SJSA1 (cell line): ENCODE measurements at regions not wholly inside any gene's neighbourhood (a gene's known extent, or its start where the extent isn't known, plus 50 kb on each side); places are given as distances from the start of the nearest gene placed in this dataset.

Source experiments
- DNase-seq, 2 experiments: peaks; one replicate each; pipeline ENCODE4 v3.0.0-alpha.2; 2015 to 2020; ENCODE audit warnings: low spot score in 2 of 2, low read depth in 1 of 2
- H3K27ac ChIP-seq: fragments of 250-450 bp; sonication (Bioruptor Pico); 2 replicates; pipeline ENCODE4 v1.5.1; 2020; ENCODE audit warnings: mild to moderate bottlenecking, moderate library complexity
- H3K27me3 ChIP-seq: fragments of 250-450 bp; sonication (Bioruptor Pico); replicated peaks from 2 replicates; pipeline ENCODE4 v1.5.1; 2020; ENCODE audit warnings: mild to moderate bottlenecking, moderate library complexity
- H3K36me3 ChIP-seq: fragments of 250-450 bp; sonication (Bioruptor Pico); 2 replicates; pipeline ENCODE4 v1.5.1; 2020; ENCODE audit warnings: mild to moderate bottlenecking
- H3K4me1 ChIP-seq: fragments of 250-450 bp; sonication (Bioruptor Pico); replicated peaks from 2 replicates; pipeline ENCODE4 v1.6.1; 2021; ENCODE audit warnings: mild to moderate bottlenecking
- H3K4me3 ChIP-seq: fragments of 250-450 bp; sonication (Bioruptor Pico); 2 replicates; pipeline ENCODE4 v1.5.1; 2020; ENCODE audit warnings: mild to moderate bottlenecking
- H3K9me3 ChIP-seq: fragments of 250-450 bp; sonication (Bioruptor Pico); replicated peaks from 2 replicates; pipeline ENCODE4 v1.5.1; 2020; ENCODE audit warnings: mild to moderate bottlenecking

DNA sequence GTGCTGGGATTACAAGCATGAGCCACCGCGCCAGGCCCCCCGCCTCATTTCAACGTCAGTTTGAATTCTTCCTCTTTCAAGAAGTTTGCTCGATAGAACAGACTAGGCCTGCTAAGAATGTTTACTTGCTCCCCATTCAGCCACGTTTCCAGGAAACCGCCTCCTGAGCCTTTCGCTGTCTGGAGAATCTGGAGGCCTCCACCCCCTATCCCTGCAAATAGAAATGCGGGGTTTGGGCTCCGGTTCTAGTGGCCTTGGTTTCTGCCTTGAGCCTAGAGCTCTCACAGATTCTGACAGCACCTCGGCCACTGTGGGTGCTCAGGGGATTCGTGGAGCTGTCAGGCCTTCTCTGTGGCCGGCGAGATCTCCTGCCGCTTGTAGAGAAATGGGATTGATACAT, 84.3 kb downstream of the UBIAD1 start:
- no peak overlapping the region for H3K4me3 ChIP-seq
- H3K9me3 ChIP-seq = no peaks in the 10 kb centered on the region
- H3K36me3 ChIP-seq = no peaks in the 10 kb centered on the region
- H3K27ac ChIP-seq = no peak overlapping the region
- H3K4me1 ChIP-seq = no peaks in the 10 kb centered on the region
- DNase-seq = no peak
- peaks cover 55% of the 10 kb centered on the region for H3K27me3 ChIP-seq

DNA sequence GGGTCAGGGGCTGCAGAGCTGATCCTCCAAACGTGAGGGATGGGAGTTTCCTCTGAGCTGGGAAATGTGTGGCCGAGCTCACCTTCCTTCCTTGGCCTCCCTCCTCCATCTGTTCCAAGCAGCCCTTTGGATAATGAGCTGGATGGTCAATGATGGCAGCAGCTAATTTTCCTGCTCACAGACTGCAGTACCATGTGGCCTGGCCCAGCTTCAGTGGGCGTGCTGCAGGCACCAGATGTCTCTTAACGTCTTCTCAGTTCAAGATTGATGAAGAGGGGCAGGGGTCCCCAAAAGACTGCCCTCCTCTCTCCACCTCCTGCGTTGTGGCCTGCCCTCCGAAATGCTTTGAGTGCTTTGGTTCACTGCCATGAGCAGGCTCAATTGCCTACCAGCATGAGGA, 86.0 kb downstream of the UBIAD1 start:
- no peaks in the 10 kb centered on the region for H3K4me1 ChIP-seq
- no peak overlapping the region for H3K27ac ChIP-seq
- no peaks in the 10 kb centered on the region for H3K36me3 ChIP-seq
- DNase-seq = no peak
- H3K4me3 ChIP-seq = no peak overlapping the region
- peaks cover 50% of the 10 kb centered on the region for H3K27me3 ChIP-seq
- no peaks in the 10 kb centered on the region for H3K9me3 ChIP-seq

DNA sequence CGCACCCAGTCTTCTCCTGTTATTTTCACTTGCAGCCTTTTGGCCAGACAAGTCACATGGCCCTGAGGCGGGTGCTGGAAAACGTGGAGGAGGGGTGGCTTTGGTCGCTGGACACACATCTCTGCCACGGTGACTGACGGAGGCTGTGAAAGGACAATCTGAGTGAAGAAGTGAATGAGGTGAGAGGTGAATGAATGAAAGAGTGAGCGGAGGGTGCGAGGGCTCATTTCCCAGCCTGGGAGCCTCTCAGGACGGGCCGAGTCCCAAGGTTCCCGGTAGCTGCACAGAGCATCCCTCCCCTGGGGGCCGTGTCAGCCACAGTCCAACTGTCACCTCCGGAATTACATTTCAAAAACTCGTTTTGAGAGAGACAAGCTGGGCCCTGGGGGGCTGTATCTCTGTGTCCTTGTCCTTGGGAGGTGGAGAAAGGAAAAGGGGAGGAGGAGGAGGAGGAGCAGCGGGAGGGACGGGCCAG, 89.6 kb downstream of the UBIAD1 start:
- Histone ChIP-seq H3K9me3 (no peaks in the 10 kb centered on the region), H3K4me1 (no peaks in the 10 kb centered on the region), H3K36me3 (no peaks in the 10 kb centered on the region), H3K27me3 (peaks cover 20% of the 10 kb centered on the region; the same call in 1 of the 2 replicates), H3K4me3 (no peak overlapping the region), H3K27ac (no peak overlapping the region)
- no peak for DNase-seq

DNA sequence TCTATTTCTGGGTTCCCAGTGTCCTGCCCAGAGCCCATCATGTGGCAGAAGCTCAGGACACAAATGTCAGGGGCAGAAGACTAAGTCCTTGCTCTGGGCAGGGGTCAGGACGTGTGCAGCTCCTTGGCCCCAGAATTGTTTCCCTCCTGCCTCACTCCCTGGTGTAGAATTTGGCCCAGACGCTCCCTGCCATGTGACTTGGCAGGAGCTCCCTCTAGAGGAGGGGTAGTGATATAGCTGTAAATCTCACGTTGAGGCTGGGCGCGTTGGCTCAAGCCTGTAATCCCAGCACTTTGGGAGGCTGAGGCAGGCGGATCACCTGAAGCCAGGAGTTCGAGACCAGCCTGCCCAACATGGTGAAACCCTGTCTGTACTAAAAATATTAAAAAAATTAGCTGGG, 91.2 kb downstream of the UBIAD1 start:
- Histone ChIP-seq H3K36me3 (no peaks in the 10 kb centered on the region), H3K9me3 (no peaks in the 10 kb centered on the region), H3K27ac (no peak overlapping the region), H3K27me3 (peaks cover 14% of the 10 kb centered on the region; the same call in 1 of the 2 replicates), H3K4me1 (no peaks in the 10 kb centered on the region), H3K4me3 (no peak overlapping the region)
- DNase-seq = no peak

DNA sequence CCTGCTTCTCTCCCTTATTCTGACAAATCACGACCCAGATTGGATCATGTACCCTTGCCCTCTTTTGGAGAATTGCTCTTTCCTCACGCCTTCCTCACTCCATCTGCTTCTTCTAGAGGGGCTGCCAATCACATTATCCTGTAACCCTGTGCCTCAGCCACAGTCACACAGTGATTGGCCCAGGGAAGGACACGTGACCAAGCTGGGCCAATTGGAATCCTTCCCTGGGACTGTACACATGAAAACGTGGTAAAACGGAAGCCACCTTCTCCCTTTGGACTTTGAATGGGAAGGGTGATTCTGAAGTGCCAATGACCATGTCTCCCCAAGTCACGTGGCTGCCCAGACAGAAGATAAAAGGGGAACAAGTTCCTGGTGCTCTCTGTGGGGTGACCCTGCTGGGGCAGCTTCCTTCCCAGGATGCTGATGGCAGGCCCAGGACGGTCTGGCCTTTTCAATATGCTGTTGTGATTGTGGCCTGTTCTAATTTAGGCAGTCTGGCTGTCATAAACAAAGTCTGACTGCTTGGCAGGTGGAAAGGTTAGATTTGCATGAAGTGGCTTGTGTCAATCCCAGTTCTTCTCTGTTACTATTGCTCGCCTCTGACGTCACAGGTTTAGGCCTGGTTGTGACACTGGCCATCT, 92.9 kb downstream of the UBIAD1 start:
- Histone ChIP-seq H3K27me3 (peaks cover 3% of the 10 kb centered on the region; the same call in 1 of the 2 replicates), H3K9me3 (no peaks in the 10 kb centered on the region), H3K4me3 (no peak overlapping the region), H3K4me1 (no peaks in the 10 kb centered on the region), H3K36me3 (no peaks in the 10 kb centered on the region), H3K27ac (no peak overlapping the region)
- DNase-seq = no peak

DNA sequence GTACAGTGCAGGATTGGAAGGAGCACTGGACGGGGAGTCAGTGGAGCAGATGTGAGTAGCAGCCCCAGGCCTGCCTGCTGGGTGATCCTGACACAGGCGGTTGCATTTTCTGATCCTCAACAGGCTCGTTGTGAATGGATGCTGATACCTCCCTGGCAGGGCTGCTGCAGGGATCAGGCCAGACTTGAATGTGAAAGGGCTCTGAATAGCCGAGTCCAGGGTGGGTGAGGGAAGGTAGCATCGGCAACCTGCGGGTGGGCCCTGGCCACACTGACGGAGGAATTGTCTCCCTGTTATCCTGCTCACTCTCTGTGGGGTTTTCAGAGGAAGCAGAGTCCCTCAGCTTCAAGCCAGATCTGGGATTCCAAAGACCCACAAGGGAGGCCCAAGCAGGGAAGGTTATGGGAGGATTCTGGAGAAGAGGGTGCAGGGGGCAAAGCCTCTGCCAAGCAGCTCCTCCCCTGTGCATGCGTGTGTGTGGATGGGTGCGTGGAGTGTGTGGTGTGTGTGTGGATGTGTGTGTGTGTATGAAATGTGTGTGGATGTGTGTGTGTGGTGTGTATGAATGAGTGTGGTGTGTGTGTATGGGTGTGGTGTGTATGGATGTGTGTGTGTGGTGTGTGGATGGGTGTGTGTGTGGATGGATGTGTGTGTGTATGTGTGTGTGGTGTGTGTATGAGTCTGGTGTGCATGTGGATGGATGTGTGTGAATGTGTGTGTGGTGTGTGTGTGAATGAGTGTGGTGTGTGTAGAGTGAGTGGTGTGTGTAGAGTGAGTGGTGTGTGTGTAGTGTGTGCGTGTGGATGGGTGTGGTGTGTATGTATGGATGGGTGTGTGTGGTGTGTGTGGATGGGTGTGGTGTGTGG, 100.3 kb downstream of the UBIAD1 start:
- Histone ChIP-seq H3K27ac (no peak overlapping the region), H3K4me1 (no peaks in the 10 kb centered on the region), H3K36me3 (no peaks in the 10 kb centered on the region), H3K9me3 (no peaks in the 10 kb centered on the region), H3K4me3 (no peak overlapping the region), H3K27me3 (peaks cover 12% of the 10 kb centered on the region)
- no peak for DNase-seq

DNA sequence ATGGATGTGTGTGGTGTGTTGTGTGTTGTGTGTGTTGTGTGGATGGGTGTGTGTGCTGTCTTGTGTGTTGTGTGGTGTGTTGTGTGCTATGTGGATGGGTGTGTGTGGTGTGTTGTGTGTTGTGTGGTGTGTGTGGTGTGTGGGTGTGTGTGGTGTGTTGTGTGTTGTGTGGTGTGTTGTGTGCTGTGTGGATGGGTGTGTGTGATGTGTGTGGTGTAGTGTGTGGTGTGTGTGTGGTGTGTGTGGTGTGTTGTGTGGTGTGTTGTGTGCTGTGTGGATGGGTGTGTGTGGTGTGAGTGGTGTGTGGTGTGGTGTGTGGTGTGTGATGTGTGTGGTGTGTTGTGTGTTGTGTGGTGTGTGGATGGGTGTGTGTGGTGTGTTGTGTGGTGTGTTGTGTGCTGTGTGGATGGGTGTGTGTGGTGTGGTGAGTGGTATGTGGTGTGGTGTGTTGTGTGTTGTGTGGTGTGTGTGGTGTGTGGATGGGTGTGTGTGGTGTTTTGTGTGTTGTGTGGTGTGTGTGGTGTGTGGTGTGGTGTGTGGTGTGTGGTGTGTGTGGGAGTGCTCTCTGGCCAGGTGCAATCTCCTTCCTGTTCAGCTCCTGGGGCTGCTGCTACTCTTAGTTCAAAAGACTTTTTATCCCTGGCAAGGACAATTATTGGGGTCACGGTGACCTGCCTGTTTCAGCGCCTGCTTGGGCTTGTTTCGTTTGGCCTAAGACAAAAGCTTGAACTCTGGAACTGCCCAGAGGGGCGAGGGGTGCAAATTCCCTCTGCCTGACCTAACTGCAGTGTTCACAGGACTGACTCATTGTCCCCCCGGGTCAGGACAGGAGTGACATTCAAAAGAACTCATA, 101.1 kb downstream of the UBIAD1 start:
- no peaks in the 10 kb centered on the region for H3K9me3 ChIP-seq
- no peak for DNase-seq
- no peaks in the 10 kb centered on the region for H3K36me3 ChIP-seq
- no peak overlapping the region for H3K27ac ChIP-seq
- no peaks in the 10 kb centered on the region for H3K4me1 ChIP-seq
- no peak overlapping the region for H3K4me3 ChIP-seq
- H3K27me3 ChIP-seq = peaks cover 12% of the 10 kb centered on the region

DNA sequence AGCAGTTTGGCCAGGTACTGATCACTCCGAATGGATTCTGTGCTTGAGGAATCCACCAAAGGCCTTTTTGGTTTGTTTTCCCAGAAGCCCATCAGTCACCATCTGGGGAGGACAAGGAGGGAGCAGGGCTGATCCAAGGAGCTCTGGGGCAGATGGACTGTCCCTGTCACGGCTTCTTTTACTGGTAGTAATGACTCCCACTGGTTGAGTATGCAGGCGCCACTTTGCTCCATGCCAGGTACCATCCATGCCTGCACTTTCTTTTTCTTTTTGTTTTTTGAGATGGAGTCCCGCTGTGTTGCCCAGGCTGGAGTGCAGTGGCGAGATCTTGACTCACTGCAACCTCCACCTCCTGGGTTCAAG, 101.7 kb downstream of the UBIAD1 start:
- DNase-seq = no peak
- peaks cover 12% of the 10 kb centered on the region for H3K27me3 ChIP-seq
- no peak overlapping the region for H3K27ac ChIP-seq
- H3K4me3 ChIP-seq = no peak overlapping the region
- H3K36me3 ChIP-seq = no peaks in the 10 kb centered on the region
- no peaks in the 10 kb centered on the region for H3K9me3 ChIP-seq
- no peaks in the 10 kb centered on the region for H3K4me1 ChIP-seq

DNA sequence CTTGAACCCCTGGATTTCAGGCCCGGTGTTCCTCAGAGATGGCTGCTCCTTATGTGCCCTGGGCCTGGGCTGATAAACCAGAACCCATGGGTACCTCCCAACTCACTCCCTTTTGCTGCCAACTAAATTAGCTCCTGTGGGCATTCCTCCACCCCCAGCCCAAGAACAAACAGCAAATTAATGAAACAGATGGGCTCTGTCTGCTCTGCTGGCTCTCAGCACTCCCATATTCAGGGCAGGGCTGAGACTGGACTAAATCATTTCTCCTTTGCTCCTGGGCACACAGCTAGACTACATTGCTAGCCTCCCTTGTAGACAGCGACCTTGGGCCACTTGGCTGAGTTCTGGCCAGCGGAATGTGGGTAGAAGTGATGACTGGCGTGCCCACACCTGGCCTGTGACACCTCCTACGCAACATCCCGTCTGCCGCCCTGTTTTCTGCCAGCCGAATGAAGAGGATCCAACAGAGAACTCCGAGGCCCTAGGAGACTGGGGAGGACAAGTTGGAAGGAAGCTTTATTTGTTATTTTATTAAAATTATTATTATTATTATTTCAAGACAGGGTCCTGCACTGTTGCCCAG, 101.9 kb upstream of the DISP3 start:
- DNase-seq = no peak
- Histone ChIP-seq H3K9me3 (no peaks in the 10 kb centered on the region), H3K27ac (no peak overlapping the region), H3K36me3 (no peaks in the 10 kb centered on the region), H3K27me3 (peaks cover 14% of the 10 kb centered on the region), H3K4me1 (no peaks in the 10 kb centered on the region), H3K4me3 (no peak overlapping the region)

DNA sequence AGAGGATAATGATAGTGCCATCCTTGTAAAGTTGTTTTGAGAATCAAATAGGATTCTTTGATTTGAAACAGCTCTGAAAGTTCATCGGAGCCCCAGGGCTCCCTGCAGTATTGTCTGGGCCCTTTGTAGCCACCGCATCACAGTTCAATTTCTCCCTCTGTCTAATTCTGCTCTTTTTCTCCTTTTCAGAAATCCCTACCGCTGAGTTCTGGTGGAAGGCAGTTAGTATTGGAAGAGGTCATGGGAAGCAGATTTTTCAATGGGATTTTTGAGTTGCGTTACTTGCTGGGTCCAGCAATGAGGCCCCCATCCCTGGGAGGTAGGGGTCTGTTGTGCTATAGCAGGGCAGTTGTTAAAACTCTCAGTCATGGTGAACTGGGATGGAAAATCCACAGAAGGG, 101.0 kb upstream of the DISP3 start:
- no peak for DNase-seq
- H3K4me3 ChIP-seq = no peak overlapping the region
- no peak overlapping the region for H3K27ac ChIP-seq
- no peaks in the 10 kb centered on the region for H3K9me3 ChIP-seq
- H3K27me3 ChIP-seq = peaks cover 20% of the 10 kb centered on the region
- H3K4me1 ChIP-seq = no peaks in the 10 kb centered on the region
- H3K36me3 ChIP-seq = no peaks in the 10 kb centered on the region

DNA sequence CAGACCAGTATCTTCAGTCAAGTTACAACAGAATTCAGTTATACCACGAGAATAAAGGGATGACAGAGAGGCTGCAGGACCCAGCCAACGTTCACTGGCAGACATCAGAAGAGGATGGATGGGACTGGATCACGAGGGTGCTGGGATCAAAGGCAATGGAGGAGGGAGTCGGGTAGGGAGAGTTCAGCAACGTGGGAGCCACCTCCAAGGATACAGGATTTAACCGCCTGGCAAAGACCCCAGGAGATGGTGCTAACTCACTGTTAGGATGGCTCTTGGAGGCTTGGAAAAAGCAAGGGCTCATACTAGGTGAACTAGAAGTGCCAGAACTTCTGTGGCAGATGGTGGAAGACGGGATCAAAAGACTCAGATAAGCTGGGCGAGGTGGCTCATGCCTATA, 99.1 kb upstream of the DISP3 start:
- no peak for DNase-seq
- no peak overlapping the region for H3K4me3 ChIP-seq
- no peaks in the 10 kb centered on the region for H3K9me3 ChIP-seq
- H3K27me3 ChIP-seq = peaks cover 20% of the 10 kb centered on the region
- H3K36me3 ChIP-seq = no peaks in the 10 kb centered on the region
- no peak overlapping the region for H3K27ac ChIP-seq
- H3K4me1 ChIP-seq = no peaks in the 10 kb centered on the region

DNA sequence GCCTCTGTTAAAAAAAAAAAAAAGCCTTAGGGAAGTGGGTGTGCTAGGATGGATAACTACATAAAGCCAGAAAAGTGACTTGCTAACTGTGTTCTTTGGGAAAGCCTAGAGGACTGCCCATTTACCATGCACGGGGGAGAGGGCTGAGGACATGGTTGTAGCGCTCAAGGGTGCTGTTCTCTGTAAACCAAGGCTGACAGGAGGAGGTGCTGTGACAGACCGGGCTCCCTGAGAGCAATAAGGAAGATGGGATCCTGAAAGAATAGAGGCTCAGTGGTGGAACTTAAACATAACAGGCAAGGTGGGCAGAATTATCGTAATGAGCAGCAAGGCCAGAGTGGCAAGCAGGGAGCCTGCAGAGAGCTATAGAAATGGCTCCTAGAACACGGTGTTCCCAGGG, 98.5 kb upstream of the DISP3 start:
- peaks cover 15% of the 10 kb centered on the region for H3K27me3 ChIP-seq

DNA sequence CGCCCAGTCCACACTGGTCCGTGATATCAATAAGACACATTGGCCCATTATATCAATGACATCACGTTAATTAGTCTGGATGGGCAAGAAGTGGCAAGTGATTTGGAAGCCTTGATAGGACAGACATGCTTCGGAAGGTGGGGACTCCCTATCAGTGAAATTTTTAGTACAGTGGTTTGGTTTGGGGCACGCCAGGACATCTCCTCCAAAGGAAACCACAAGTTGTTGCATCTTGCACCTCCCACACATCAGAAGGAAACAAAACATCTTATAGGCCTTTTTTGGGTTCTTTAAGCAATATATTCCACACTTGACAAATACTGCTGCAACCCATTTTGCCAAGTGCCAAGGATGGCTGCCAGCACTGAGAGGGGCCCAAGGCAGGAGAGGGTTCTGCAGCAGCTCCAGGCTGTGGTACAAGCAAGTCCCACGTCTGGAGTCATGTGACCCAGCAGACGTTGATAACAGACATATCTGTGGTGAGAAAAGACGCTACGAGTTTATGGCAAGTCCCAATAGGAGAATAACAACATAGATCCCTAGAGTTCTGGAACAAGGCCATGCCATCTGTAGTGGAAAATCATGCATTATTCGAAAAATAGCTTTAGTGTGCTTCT, 95.3 kb upstream of the DISP3 start:
- H3K36me3 ChIP-seq = no peaks in the 10 kb centered on the region
- H3K27ac ChIP-seq = no peak overlapping the region
- peaks cover 14% of the 10 kb centered on the region for H3K27me3 ChIP-seq
- H3K4me3 ChIP-seq = no peak overlapping the region
- H3K9me3 ChIP-seq = no peaks in the 10 kb centered on the region
- H3K4me1 ChIP-seq = no peaks in the 10 kb centered on the region
- DNase-seq = no peak

More for the DNA sequence above, 98.5 kb upstream of the DISP3 start:
- H3K4me3 ChIP-seq = no peak overlapping the region
- no peaks in the 10 kb centered on the region for H3K36me3 ChIP-seq
- no peaks in the 10 kb centered on the region for H3K9me3 ChIP-seq
- no peak overlapping the region for H3K27ac ChIP-seq
- no peak for DNase-seq
- H3K4me1 ChIP-seq = no peaks in the 10 kb centered on the region
